ENCODE measurements at regions not wholly inside any gene's neighbourhood (a gene's known extent, or its start where the extent isn't known, plus 50 kb on each side); places are given as distances from the start of the nearest gene placed in this dataset.
"Not testable (repeated sequence)": the region's sequence is repeated elsewhere in the genome, so short reads cannot be mapped to it uniquely, and the experiment has no call there.

GRCh38 chr3:71956069-71956340 lies 171.1 kb upstream of the PROK2 start:
- DNase-seq (ENCODE audit: low spot score) = no peak

GRCh38 chr3:71955240-71956068 lies 170.5 kb upstream of the PROK2 start:
- peak; percentile 77 for DNase-seq (ENCODE audit: low spot score)

GRCh38 chr3:71951842-71952241 lies 166.9 kb upstream of the PROK2 start:
- DNase-seq (ENCODE audit: low spot score) = no peak

- no peak for DNase-seq (ENCODE audit: low spot score)
Measured at GRCh38 chr3:71951361-71951760, 166.4 kb upstream of the PROK2 start.

GRCh38 chr3:71949442-71949841 lies 164.5 kb upstream of the PROK2 start:
- DNase-seq (ENCODE audit: low spot score) = peak; percentile 43

- DNase-seq (ENCODE audit: low spot score) = no peak
Measured at GRCh38 chr3:71944482-71945065, 159.6 kb upstream of the PROK2 start.

GRCh38 chr3:71942432-71943187 lies 157.7 kb upstream of the PROK2 start:
- DNase-seq (ENCODE audit: low spot score) = no peak

- DNase-seq (ENCODE audit: low spot score) = no peak
Measured at GRCh38 chr3:71940486-71940885, 155.5 kb upstream of the PROK2 start.

GRCh38 chr3:71938081-71938480 lies 153.1 kb upstream of the PROK2 start:
- not testable (repeated sequence) for DNase-seq (ENCODE audit: low spot score)

GRCh38 chr3:71936681-71937080 lies 151.7 kb upstream of the PROK2 start:
- no peak for DNase-seq (ENCODE audit: low spot score)

- DNase-seq (ENCODE audit: low spot score) = no peak
Measured at GRCh38 chr3:71934520-71935270, 149.7 kb upstream of the PROK2 start.

- DNase-seq (ENCODE audit: low spot score) = no peak
Measured at GRCh38 chr3:71931922-71932321, 147.0 kb upstream of the PROK2 start.

GRCh38 chr3:71930056-71930991 lies 145.4 kb upstream of the PROK2 start:
- DNase-seq (ENCODE audit: low spot score) = no peak

GRCh38 chr3:71928212-71928611 lies 143.3 kb upstream of the PROK2 start:
- no peak for DNase-seq (ENCODE audit: low spot score)

- no peak for DNase-seq (ENCODE audit: low spot score)
Measured at GRCh38 chr3:71927505-71928066, 142.6 kb upstream of the PROK2 start.

- no peak for DNase-seq (ENCODE audit: low spot score)
Measured at GRCh38 chr3:71926616-71927015, 141.7 kb upstream of the PROK2 start.

- no peak for DNase-seq (ENCODE audit: low spot score)
Measured at GRCh38 chr3:71926262-71926600, 141.3 kb upstream of the PROK2 start.

- not testable (repeated sequence) for DNase-seq (ENCODE audit: low spot score)
Measured at GRCh38 chr3:71925511-71926261, 140.7 kb upstream of the PROK2 start.

- DNase-seq (ENCODE audit: low spot score) = peak; percentile 96
Measured at GRCh38 chr3:71924721-71925120, 139.8 kb upstream of the PROK2 start.

GRCh38 chr3:71921036-71921435 lies 136.1 kb upstream of the PROK2 start:
- DNase-seq (ENCODE audit: low spot score) = peak; percentile 57
